A673 (cell line): ENCODE measurements at regions not wholly inside any gene's neighbourhood (a gene's known extent, or its start where the extent isn't known, plus 50 kb on each side); places are given as distances from the start of the nearest gene placed in this dataset.

Source experiments
- EZH2 ChIP-seq: fragments of 200-600 bp; sonication (generic); IDR thresholded peaks from 2 replicates; pipeline ENCODE4 v1.6.1; 2017; ENCODE audit warnings: borderline replicate concordance, low read depth, mild to moderate bottlenecking, mixed read lengths, antibody characterized with exemption, low read length; ENCODE audit not compliant: poor library complexity, severe bottlenecking
- TF ChIP-seq, protein P1 (sequence below): fragments of 300-800, 200-600 bp; sonication (generic); conservative IDR thresholded peaks from 2 replicates; pipeline ENCODE4 v1.5.1; 2017; ENCODE audit warnings: low read depth, mild to moderate bottlenecking, antibody characterized with exemption, low read length, moderate library complexity, mixed read lengths

GRCh38 chr15:26097216-26097615 is 234.1 kb upstream of the ATP10A start:
- TF ChIP-seq, protein P1, sequence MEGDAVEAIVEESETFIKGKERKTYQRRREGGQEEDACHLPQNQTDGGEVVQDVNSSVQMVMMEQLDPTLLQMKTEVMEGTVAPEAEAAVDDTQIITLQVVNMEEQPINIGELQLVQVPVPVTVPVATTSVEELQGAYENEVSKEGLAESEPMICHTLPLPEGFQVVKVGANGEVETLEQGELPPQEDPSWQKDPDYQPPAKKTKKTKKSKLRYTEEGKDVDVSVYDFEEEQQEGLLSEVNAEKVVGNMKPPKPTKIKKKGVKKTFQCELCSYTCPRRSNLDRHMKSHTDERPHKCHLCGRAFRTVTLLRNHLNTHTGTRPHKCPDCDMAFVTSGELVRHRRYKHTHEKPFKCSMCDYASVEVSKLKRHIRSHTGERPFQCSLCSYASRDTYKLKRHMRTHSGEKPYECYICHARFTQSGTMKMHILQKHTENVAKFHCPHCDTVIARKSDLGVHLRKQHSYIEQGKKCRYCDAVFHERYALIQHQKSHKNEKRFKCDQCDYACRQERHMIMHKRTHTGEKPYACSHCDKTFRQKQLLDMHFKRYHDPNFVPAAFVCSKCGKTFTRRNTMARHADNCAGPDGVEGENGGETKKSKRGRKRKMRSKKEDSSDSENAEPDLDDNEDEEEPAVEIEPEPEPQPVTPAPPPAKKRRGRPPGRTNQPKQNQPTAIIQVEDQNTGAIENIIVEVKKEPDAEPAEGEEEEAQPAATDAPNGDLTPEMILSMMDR, result no peak
- TF ChIP-seq EZH2, result no peak
